ENCODE measurements at regions not wholly inside any gene's neighbourhood (a gene's known extent, or its start where the extent isn't known, plus 50 kb on each side); places are given as distances from the start of the nearest gene placed in this dataset.

GRCh38 chr2:12928197-12928774 is 211.6 kb downstream of the TRIB2 start:
- Mint-ChIP-seq H3K4me1 (peaks cover 13% of the 10 kb centered on the region), H3K9me3 (ENCODE audit: insufficient read depth) (no peaks in the 10 kb centered on the region), H3K4me3 (no peak overlapping the region), H3K27ac (no peak overlapping the region), H3K27me3 (peaks cover 8% of the 10 kb centered on the region)
- ATAC-seq (ENCODE audit: low read depth) (no peak), DNase-seq (no peak)
- H3K36me3 ChIP-seq (replicated peaks in 1 of 2; ENCODE audit: control extremely low read depth in 1 of 2, control insufficient read depth in 1 of 2, extremely low read depth in 1 of 2, insufficient read depth in 2 of 2, low read length in 1 of 2): no peaks in the 10 kb centered on the region
- peaks cover 0 to 9% of the 10 kb centered on the region in 2 donors for H3K4me1 ChIP-seq (ENCODE audit: control insufficient read depth in 2 of 2, insufficient read depth in 2 of 2, low read length in 2 of 2)
- H3K9ac ChIP-seq (ENCODE audit: low read length): no peak overlapping the region
- POLR2A ChIA-PET: interaction anchor here (0.7 kb wide), 2 partner anchors 879 to 907 kb away, joined by 5 read pairs; no protein-coding TSS in a partner anchor
- WGBS (ENCODE audit: insufficient coverage): no CpG with 5 or more reads among the region's 5 CpGs
- no peaks in the 10 kb centered on the region for H3K79me2 ChIP-seq (ENCODE audit: control insufficient read depth, insufficient read depth, low read length)
- intact Hi-C loops (cut with micrococcal nuclease): no loop called here
- no peak overlapping the region for H2AFZ ChIP-seq (ENCODE audit: insufficient read depth, low read depth, low read length, poor library complexity, severe bottlenecking)
- TF ChIP-seq EZH2 (IDR thresholded peaks at IDR 0.05; ENCODE audit: borderline replicate concordance, insufficient read depth, low read depth, low read length, poor library complexity, severe bottlenecking) (no peak), CTCF (IDR thresholded peaks at IDR 0.05) (no peak)
- H4K20me1 ChIP-seq (ENCODE audit: control insufficient read depth, insufficient read depth, low read length, poor library complexity, severe bottlenecking): no peaks in the 10 kb centered on the region
- H3K27ac ChIP-seq (ENCODE audit: low read length in 2 of 2): no peak overlapping the region
- H3K27me3 ChIP-seq (replicated peaks in 1 of 4; ENCODE audit: control extremely low read depth in 1 of 4, control insufficient read depth in 3 of 4, insufficient read depth in 4 of 4, low read length in 3 of 4): peaks cover 0 to 2% (median 0%) of the 10 kb centered on the region in 4 experiments
- no peak overlapping the region for H3K4me2 ChIP-seq (replicated peaks; ENCODE audit: low read depth, low read length, poor library complexity, severe bottlenecking)
- CTCF ChIA-PET: interaction anchor here (1.1 to 5.6 kb wide), 4 partner anchors 79 to 1099 kb away, joined by 5 to 71 read pairs (median 10); partner anchors contain the start of gene TRIB2
- H3K4me3 ChIP-seq (ENCODE audit: control extremely low read depth in 1 of 5, extremely low read depth in 1 of 5, insufficient read depth in 1 of 5, low read depth in 2 of 5, low read length in 4 of 5): no peak overlapping the region
- no peaks in the 10 kb centered on the region for H3K9me3 ChIP-seq (ENCODE audit: control extremely low read depth in 1 of 3, control insufficient read depth in 2 of 3, insufficient read depth in 1 of 3, low read length in 2 of 3)

- intact Hi-C loops (cut with micrococcal nuclease): no loop called here
- no CpG with 5 or more reads among the region's 4 CpGs for WGBS (ENCODE audit: insufficient coverage)
- POLR2A ChIA-PET: no interaction called here
Measured at GRCh38 chr2:12928775-12929401, 212.2 kb downstream of the TRIB2 start.

More at GRCh38 chr2:12928775-12929401, 212.2 kb downstream of the TRIB2 start:
- no peak overlapping the region for H3K27ac ChIP-seq (ENCODE audit: low read length in 2 of 2)
- DNase-seq: no peak
- no peaks in the 10 kb centered on the region for H3K79me2 ChIP-seq (ENCODE audit: control insufficient read depth, insufficient read depth, low read length)
- H4K20me1 ChIP-seq (ENCODE audit: control insufficient read depth, insufficient read depth, low read length, poor library complexity, severe bottlenecking): no peaks in the 10 kb centered on the region
- H2AFZ ChIP-seq (ENCODE audit: insufficient read depth, low read depth, low read length, poor library complexity, severe bottlenecking): no peak overlapping the region
- H3K4me2 ChIP-seq (replicated peaks; ENCODE audit: low read depth, low read length, poor library complexity, severe bottlenecking): no peak overlapping the region
- H3K9me3 Mint-ChIP-seq (ENCODE audit: insufficient read depth): no peaks in the 10 kb centered on the region
- peaks cover 13% of the 10 kb centered on the region for H3K4me1 Mint-ChIP-seq
- peaks cover 8% of the 10 kb centered on the region for H3K27me3 Mint-ChIP-seq
- no peaks in the 10 kb centered on the region for H3K9me3 ChIP-seq (ENCODE audit: control extremely low read depth in 1 of 3, control insufficient read depth in 2 of 3, insufficient read depth in 1 of 3, low read length in 2 of 3)
- H3K27ac Mint-ChIP-seq: no peak overlapping the region
- ATAC-seq (ENCODE audit: low read depth): no peak
- no peak overlapping the region for H3K9ac ChIP-seq (ENCODE audit: low read length)
- peaks cover 0 to 2% (median 0%) of the 10 kb centered on the region in 4 experiments for H3K27me3 ChIP-seq (replicated peaks in 1 of 4; ENCODE audit: control extremely low read depth in 1 of 4, control insufficient read depth in 3 of 4, insufficient read depth in 4 of 4, low read length in 3 of 4)
- no peak overlapping the region for H3K4me3 ChIP-seq (ENCODE audit: control extremely low read depth in 1 of 5, extremely low read depth in 1 of 5, insufficient read depth in 1 of 5, low read depth in 2 of 5, low read length in 4 of 5)
- H3K4me1 ChIP-seq (ENCODE audit: control insufficient read depth in 2 of 2, insufficient read depth in 2 of 2, low read length in 2 of 2): peaks cover 0 to 9% of the 10 kb centered on the region in 2 donors
- no peaks in the 10 kb centered on the region for H3K36me3 ChIP-seq (replicated peaks in 1 of 2; ENCODE audit: control extremely low read depth in 1 of 2, control insufficient read depth in 1 of 2, extremely low read depth in 1 of 2, insufficient read depth in 2 of 2, low read length in 1 of 2)
- CTCF ChIA-PET: interaction anchor here (0.6 to 5.6 kb wide), 10 partner anchors 21 to 1100 kb away, joined by 3 to 109 read pairs (median 14); partner anchors contain the start of gene TRIB2
- TF ChIP-seq EZH2 (IDR thresholded peaks at IDR 0.05; ENCODE audit: borderline replicate concordance, insufficient read depth, low read depth, low read length, poor library complexity, severe bottlenecking) (no peak), CTCF (IDR thresholded peaks at IDR 0.05) (no peak)
- no peak overlapping the region for H3K4me3 Mint-ChIP-seq

Measured in B cell (primary cell).